GM12878 (cell line): ENCODE measurements at regions not wholly inside any gene's neighbourhood (a gene's known extent, or its start where the extent isn't known, plus 50 kb on each side); places are given as distances from the start of the nearest gene placed in this dataset.

Experiments used
- ATAC-seq: fragments of 200-7000 bp; cut with Tn5 transposase; 3 replicates; pipeline ENCODE4 v1.9.1; 2020; ENCODE audit warnings: mild to moderate bottlenecking, moderate library complexity
- BruUV-seq: library from RNA; stranded (reverse); fragments of 400-500 nt; replicated peaks from 2 replicates; lab custom pipeline; 2021; lab: Mats Ljungman, UMichigan
- CTCF ChIA-PET: fragments of 300-600 bp; sonication (Branson Sonifier 250); formaldehyde crosslinking; extraction: SDS; loops from one replicate; lab custom pipeline; 2021; ENCODE audit warnings: inconsistent platforms; lab: Yijun Ruan, JAX
- POLR2A ChIA-PET: fragments of 350-600 bp; formaldehyde crosslinking; extraction: SDS; loops from one replicate; lab custom pipeline; 2021; ENCODE audit warnings: inconsistent platforms; lab: Charles Lee
- RAD21 ChIA-PET: fragments of 300-600 bp; sonication (Branson Sonifier 250); formaldehyde crosslinking; loops from one replicate; lab custom pipeline; 2023; ENCODE audit warnings: antibody characterized with exemption; ENCODE audit not compliant: unreplicated experiment; lab: Charles Lee
- SMC1A ChIA-PET: fragments of 300-600 bp; sonication (Branson Sonifier 250); formaldehyde crosslinking; loops from one replicate; lab custom pipeline; 2023; ENCODE audit not compliant: unreplicated experiment, uncharacterized antibody; lab: Charles Lee
- DNase-seq: peaks from one replicate; pipeline ENCODE4 v3.0.0-alpha.2; 2011; ENCODE audit warnings: low read depth, low spot score
- FAIRE-seq: peaks from 3 replicates; lab custom pipeline; 2011; peaks lifted over from hg19 to GRCh38; lab: Jason Lieb, UNC
- H2AFZ ChIP-seq: 2 replicates; pipeline ENCODE4 v1.6.0; 2011; ENCODE audit warnings: low read depth, low read length, control low read depth; ENCODE audit not compliant: control insufficient read depth
- H3K27ac ChIP-seq: 2 replicates; pipeline ENCODE4 v1.5.1; 2011; ENCODE audit warnings: control low read depth; ENCODE audit not compliant: control insufficient read depth, insufficient read depth
- H3K27me3 ChIP-seq, 2 experiments: replicated peaks in 1 of 2; 2 replicates each; pipeline versions ENCODE4 v1.6.0 to v1.6.1; 2011; ENCODE audit warnings: low read length in 1 of 2; ENCODE audit not compliant: control insufficient read depth in 2 of 2, insufficient read depth in 2 of 2
- H3K36me3 ChIP-seq, 2 experiments: 2 replicates each; pipeline ENCODE4 v1.5.1; 2011; ENCODE audit warnings: low read length in 1 of 2; ENCODE audit not compliant: control insufficient read depth in 2 of 2, insufficient read depth in 2 of 2
- H3K4me1 ChIP-seq: 2 replicates; pipeline ENCODE4 v1.6.1; 2011; ENCODE audit warnings: mild to moderate bottlenecking, low read length, moderate library complexity, mixed read lengths; ENCODE audit not compliant: control insufficient read depth, insufficient read depth
- H3K4me2 ChIP-seq: 2 replicates; pipeline ENCODE4 v1.6.0; 2011; ENCODE audit warnings: control low read depth; ENCODE audit not compliant: control insufficient read depth, insufficient read depth
- H3K4me3 ChIP-seq: fragments of 200-600 bp; sonication (generic); 2 replicates; pipeline ENCODE4 v1.5.1; 2016
- H3K79me2 ChIP-seq: 2 replicates; pipeline ENCODE4 v1.6.0; 2011; ENCODE audit warnings: low read length; ENCODE audit not compliant: control insufficient read depth, insufficient read depth
- H3K9ac ChIP-seq: 2 replicates; pipeline ENCODE4 v1.8.0; 2011; ENCODE audit warnings: low read length, control low read depth, mixed read lengths; ENCODE audit not compliant: control insufficient read depth, insufficient read depth
- H3K9me3 ChIP-seq: replicated peaks from 3 replicates; pipeline ENCODE4 v1.5.1; 2011; ENCODE audit warnings: mild to moderate bottlenecking, low read length; ENCODE audit not compliant: control insufficient read depth, insufficient read depth
- H4K20me1 ChIP-seq: 2 replicates; pipeline ENCODE4 v1.6.0; 2011; ENCODE audit not compliant: control insufficient read depth, insufficient read depth
- CBX3 ChIP-seq: fragments of 200-600 bp; sonication (generic); IDR thresholded peaks from 2 replicates; pipeline ENCODE4 v1.6.1; 2016; ENCODE audit warnings: low read depth, borderline replicate concordance
- EP300 ChIP-seq, 2 experiments: fragments of 150-350 bp in 1 of 2; IDR thresholded peaks; 2 replicates each; pipeline ENCODE4 v1.6.1; 2011 to 2012; ENCODE audit warnings: low read depth in 2 of 2, low read length in 2 of 2, borderline replicate concordance in 1 of 2, improper control_type of control experiment in 1 of 2, inconsistent platforms in 1 of 2; ENCODE audit not compliant: control insufficient read depth in 1 of 2
- FOS ChIP-seq: IDR thresholded peaks from 3 replicates; pipeline ENCODE4 v1.6.1; 2011; ENCODE audit warnings: borderline replicate concordance; ENCODE audit not compliant: insufficient read length; ENCODE audit errors: extremely low read depth
- MXI1 ChIP-seq: fragments of 150-350 bp; IDR thresholded peaks from 2 replicates; pipeline ENCODE4 v1.6.1; 2011; ENCODE audit warnings: low read depth, mild to moderate bottlenecking, inconsistent platforms, low read length, improper control_type of control experiment
- MYC ChIP-seq: IDR thresholded peaks from 2 replicates; pipeline ENCODE4 v1.6.1; 2011; ENCODE audit warnings: mild to moderate bottlenecking, low read length, moderate library complexity, inconsistent platforms; ENCODE audit not compliant: insufficient read depth, insufficient replicate concordance, insufficient read length, severe bottlenecking
- PML ChIP-seq: IDR thresholded peaks from 2 replicates; pipeline ENCODE4 v1.6.1; 2012; ENCODE audit warnings: low read length, inconsistent platforms
- SMARCA5 ChIP-seq: fragments of 450-650 bp; IDR thresholded peaks from 2 replicates; pipeline ENCODE4 v1.6.1; 2017; ENCODE audit warnings: mild to moderate bottlenecking
- ZBTB40 ChIP-seq: fragments of 450-650 bp; IDR thresholded peaks from 2 replicates; pipeline ENCODE4 v1.6.1; 2016; ENCODE audit warnings: mild to moderate bottlenecking, moderate library complexity, borderline replicate concordance
- whole genome bisulfite sequencing: methylation state at CpG from one replicate; pipeline ENCODE4 v1.1.6; 2016; ENCODE audit warnings: low lambda C conversion rate; ENCODE audit not compliant: insufficient replicate concordance, insufficient coverage; ENCODE audit errors: missing lambda C conversion rate; 5-methylcytosine and 5-hydroxymethylcytosine counted together
- in situ Hi-C: fragments of 300-500 bp; cut with MboI; formaldehyde crosslinking; loops from 9 replicates; pipeline ENCODE4 v1.14.3; 2018; ENCODE audit warnings: mixed read lengths
- intact Hi-C: fragments of 100-400 bp; cut with micrococcal nuclease; formaldehyde crosslinking; loops from one replicate; pipeline ENCODE4 v1.14.2; 2022; ENCODE audit not compliant: unreplicated experiment

- ChIA-PET RAD21 (no interaction called here), POLR2A (no interaction called here), SMC1A (interaction anchor here (0.6 kb wide), 1 partner anchor 42 kb away, joined by 3 read pairs; no protein-coding TSS in a partner anchor), CTCF (no interaction called here)
- Histone ChIP-seq H3K4me3 (no peak overlapping the region), H3K9ac (no peak overlapping the region), H3K79me2 (no peaks in the 10 kb centered on the region), H3K27ac (no peak overlapping the region), H2AFZ (no peak overlapping the region), H3K4me2 (no peak overlapping the region), H3K9me3 (no peaks in the 10 kb centered on the region; the same call in 2 of the 3 replicates), H4K20me1 (no peaks in the 10 kb centered on the region; the same call in 1 of the 2 replicates), H3K4me1 (no peaks in the 10 kb centered on the region), H3K27me3 (no peaks in the 10 kb centered on the region), H3K36me3 (no peaks in the 10 kb centered on the region)
- BruUV-seq: no TSS peak
- no peak for FAIRE-seq
- in situ Hi-C loops: no loop called here
- ATAC-seq: no peak
- no peak for DNase-seq
- intact Hi-C loops: no loop called here
- TF ChIP-seq CBX3 (no peak), MYC (no peak), PML (no peak), SMARCA5 (no peak), ZBTB40 (no peak), MXI1 (no peak), FOS (no peak), EP300 (IDR thresholded peaks at IDR 0.05; ENCODE audit: borderline replicate concordance in 1 of 2, control insufficient read depth in 1 of 2, low read depth in 2 of 2, low read length in 2 of 2) (no peak)
- 25% methylated on average over 4 of the region's 4 CpGs for WGBS
Measured at GRCh38 chr16:9384141-9384540, 292.7 kb downstream of the HAPSTR1 start.
